Coronary artery (tissue), 2 donors: ENCODE measurements at regions not wholly inside any gene's neighbourhood (a gene's known extent, or its start where the extent isn't known, plus 50 kb on each side); places are given as distances from the start of the nearest gene placed in this dataset.

ENCODE experiments used
- DNase-seq: peaks from one replicate; pipeline ENCODE4 v3.0.0-alpha.2; 2017; ENCODE audit warnings: low spot score
- H3K27ac ChIP-seq, 2 donors: fragments of 200-600 bp; sonication (generic); one replicate each; pipeline ENCODE4 v1.5.1; 2016 to 2019
- H3K4me3 ChIP-seq: fragments of 200-600 bp; sonication (generic); 2 replicates; pipeline ENCODE4 v1.5.1; 2016; ENCODE audit warnings: mild to moderate bottlenecking, moderate library complexity
- CTCF ChIP-seq: fragments of 200-600 bp; sonication (generic); IDR thresholded peaks from one replicate; pipeline ENCODE4 v1.5.1; 2019; ENCODE audit warnings: antibody characterized with exemption

GRCh38 chr2:139925903-139926302, 1145.7 kb upstream of the NXPH2 start:
- Histone ChIP-seq H3K27ac (no peak overlapping the region), H3K4me3 (no peak overlapping the region)
- TF ChIP-seq CTCF, result no peak
- no peak for DNase-seq

- no peak for DNase-seq
- Histone ChIP-seq H3K4me3 (no peak overlapping the region), H3K27ac (no peak overlapping the region)
- TF ChIP-seq CTCF, result no peak
These were observed 1143.9 kb upstream of the NXPH2 start for GRCh38 chr2:139924070-139924469.

GRCh38 chr2:139918982-139919381, 1138.8 kb upstream of the NXPH2 start:
- H3K4me3 ChIP-seq, result no peak overlapping the region
- no peak for TF ChIP-seq CTCF
- H3K27ac ChIP-seq, result no peak overlapping the region
- DNase-seq, result no peak

GRCh38 chr2:139917690-139918384, 1137.6 kb upstream of the NXPH2 start:
- no peak for DNase-seq
- TF ChIP-seq CTCF, result no peak
- H3K4me3 ChIP-seq, result no peak overlapping the region
- H3K27ac ChIP-seq, result no peak overlapping the region

- no peak overlapping the region for H3K27ac ChIP-seq
- no peak for DNase-seq
- TF ChIP-seq CTCF, result no peak
- no peak overlapping the region for H3K4me3 ChIP-seq
These were observed 1136.6 kb upstream of the NXPH2 start for GRCh38 chr2:139916822-139917221.

GRCh38 chr2:139911160-139911559, 1131.0 kb upstream of the NXPH2 start:
- no peak for DNase-seq
- TF ChIP-seq CTCF, result no peak
- Histone ChIP-seq H3K27ac (no peak overlapping the region), H3K4me3 (no peak overlapping the region)

- no peak for TF ChIP-seq CTCF
- DNase-seq, result no peak
- no peak overlapping the region for H3K27ac ChIP-seq
- H3K4me3 ChIP-seq, result no peak overlapping the region
These were observed 1128.9 kb upstream of the NXPH2 start for GRCh38 chr2:139909136-139909535.
